GM23338 (cell line): ENCODE measurements at regions not wholly inside any gene's neighbourhood (a gene's known extent, or its start where the extent isn't known, plus 50 kb on each side); places are given as distances from the start of the nearest gene placed in this dataset.

Source experiments
- EZH2phosphoT487 ChIP-seq: fragments of 200-600 bp; sonication (generic); IDR thresholded peaks from one replicate; pipeline ENCODE4 v1.8.1; 2018; ENCODE audit warnings: antibody characterized with exemption; ENCODE audit not compliant: unreplicated experiment
- POLR2AphosphoS5 ChIP-seq: IDR thresholded peaks from 2 replicates; pipeline ENCODE4 v1.6.1; 2016; ENCODE audit warnings: antibody characterized with exemption, low read depth
- REST ChIP-seq: IDR thresholded peaks from one replicate; pipeline ENCODE4 v1.6.1; 2018; ENCODE audit warnings: antibody characterized with exemption; ENCODE audit not compliant: unreplicated experiment
- TF ChIP-seq, protein P1 (sequence below), 2 experiments: fragments of 200-600 bp in 1 of 2; sonication (generic) in 1 of 2; conservative IDR thresholded peaks; 2 replicates each; pipeline versions ENCODE4 v1.5.1 to v1.6.1; 2016 to 2017; ENCODE audit warnings: antibody characterized with exemption in 2 of 2, low read depth in 2 of 2, mild to moderate bottlenecking in 2 of 2, moderate library complexity in 1 of 2
- TF ChIP-seq, protein P2 (sequence below): fragments of 250-450 bp; sonication (Bioruptor Pico); IDR thresholded peaks from 2 replicates; pipeline ENCODE4 v1.5.0; 2020; ENCODE audit warnings: mild to moderate bottlenecking, moderate library complexity

DNA sequence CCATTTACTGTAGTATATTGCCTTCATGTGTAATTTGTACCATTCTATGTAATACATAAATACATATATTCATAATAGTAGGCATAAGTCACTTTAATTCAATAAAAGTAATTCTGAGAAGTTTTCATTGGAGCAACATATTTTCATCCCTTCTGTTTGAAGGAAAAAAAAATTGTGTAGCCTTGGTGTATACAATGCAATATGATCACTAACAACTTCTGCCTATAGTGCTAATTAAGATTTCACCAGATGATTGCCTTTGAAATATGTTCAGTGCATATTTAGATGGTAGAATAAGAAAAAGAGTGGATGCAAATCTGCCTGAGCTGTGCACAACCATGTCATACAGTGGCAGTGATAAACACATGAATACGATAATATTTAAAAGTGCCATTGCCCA is 996.8 kb downstream of the EFNA5 start:
- no peak for TF ChIP-seq POLR2AphosphoS5
- TF ChIP-seq, protein P1, sequence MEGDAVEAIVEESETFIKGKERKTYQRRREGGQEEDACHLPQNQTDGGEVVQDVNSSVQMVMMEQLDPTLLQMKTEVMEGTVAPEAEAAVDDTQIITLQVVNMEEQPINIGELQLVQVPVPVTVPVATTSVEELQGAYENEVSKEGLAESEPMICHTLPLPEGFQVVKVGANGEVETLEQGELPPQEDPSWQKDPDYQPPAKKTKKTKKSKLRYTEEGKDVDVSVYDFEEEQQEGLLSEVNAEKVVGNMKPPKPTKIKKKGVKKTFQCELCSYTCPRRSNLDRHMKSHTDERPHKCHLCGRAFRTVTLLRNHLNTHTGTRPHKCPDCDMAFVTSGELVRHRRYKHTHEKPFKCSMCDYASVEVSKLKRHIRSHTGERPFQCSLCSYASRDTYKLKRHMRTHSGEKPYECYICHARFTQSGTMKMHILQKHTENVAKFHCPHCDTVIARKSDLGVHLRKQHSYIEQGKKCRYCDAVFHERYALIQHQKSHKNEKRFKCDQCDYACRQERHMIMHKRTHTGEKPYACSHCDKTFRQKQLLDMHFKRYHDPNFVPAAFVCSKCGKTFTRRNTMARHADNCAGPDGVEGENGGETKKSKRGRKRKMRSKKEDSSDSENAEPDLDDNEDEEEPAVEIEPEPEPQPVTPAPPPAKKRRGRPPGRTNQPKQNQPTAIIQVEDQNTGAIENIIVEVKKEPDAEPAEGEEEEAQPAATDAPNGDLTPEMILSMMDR (conservative IDR thresholded peaks at IDR 0.05; ENCODE audit: low read depth in 2 of 2), result no peak
- TF ChIP-seq, protein P2, sequence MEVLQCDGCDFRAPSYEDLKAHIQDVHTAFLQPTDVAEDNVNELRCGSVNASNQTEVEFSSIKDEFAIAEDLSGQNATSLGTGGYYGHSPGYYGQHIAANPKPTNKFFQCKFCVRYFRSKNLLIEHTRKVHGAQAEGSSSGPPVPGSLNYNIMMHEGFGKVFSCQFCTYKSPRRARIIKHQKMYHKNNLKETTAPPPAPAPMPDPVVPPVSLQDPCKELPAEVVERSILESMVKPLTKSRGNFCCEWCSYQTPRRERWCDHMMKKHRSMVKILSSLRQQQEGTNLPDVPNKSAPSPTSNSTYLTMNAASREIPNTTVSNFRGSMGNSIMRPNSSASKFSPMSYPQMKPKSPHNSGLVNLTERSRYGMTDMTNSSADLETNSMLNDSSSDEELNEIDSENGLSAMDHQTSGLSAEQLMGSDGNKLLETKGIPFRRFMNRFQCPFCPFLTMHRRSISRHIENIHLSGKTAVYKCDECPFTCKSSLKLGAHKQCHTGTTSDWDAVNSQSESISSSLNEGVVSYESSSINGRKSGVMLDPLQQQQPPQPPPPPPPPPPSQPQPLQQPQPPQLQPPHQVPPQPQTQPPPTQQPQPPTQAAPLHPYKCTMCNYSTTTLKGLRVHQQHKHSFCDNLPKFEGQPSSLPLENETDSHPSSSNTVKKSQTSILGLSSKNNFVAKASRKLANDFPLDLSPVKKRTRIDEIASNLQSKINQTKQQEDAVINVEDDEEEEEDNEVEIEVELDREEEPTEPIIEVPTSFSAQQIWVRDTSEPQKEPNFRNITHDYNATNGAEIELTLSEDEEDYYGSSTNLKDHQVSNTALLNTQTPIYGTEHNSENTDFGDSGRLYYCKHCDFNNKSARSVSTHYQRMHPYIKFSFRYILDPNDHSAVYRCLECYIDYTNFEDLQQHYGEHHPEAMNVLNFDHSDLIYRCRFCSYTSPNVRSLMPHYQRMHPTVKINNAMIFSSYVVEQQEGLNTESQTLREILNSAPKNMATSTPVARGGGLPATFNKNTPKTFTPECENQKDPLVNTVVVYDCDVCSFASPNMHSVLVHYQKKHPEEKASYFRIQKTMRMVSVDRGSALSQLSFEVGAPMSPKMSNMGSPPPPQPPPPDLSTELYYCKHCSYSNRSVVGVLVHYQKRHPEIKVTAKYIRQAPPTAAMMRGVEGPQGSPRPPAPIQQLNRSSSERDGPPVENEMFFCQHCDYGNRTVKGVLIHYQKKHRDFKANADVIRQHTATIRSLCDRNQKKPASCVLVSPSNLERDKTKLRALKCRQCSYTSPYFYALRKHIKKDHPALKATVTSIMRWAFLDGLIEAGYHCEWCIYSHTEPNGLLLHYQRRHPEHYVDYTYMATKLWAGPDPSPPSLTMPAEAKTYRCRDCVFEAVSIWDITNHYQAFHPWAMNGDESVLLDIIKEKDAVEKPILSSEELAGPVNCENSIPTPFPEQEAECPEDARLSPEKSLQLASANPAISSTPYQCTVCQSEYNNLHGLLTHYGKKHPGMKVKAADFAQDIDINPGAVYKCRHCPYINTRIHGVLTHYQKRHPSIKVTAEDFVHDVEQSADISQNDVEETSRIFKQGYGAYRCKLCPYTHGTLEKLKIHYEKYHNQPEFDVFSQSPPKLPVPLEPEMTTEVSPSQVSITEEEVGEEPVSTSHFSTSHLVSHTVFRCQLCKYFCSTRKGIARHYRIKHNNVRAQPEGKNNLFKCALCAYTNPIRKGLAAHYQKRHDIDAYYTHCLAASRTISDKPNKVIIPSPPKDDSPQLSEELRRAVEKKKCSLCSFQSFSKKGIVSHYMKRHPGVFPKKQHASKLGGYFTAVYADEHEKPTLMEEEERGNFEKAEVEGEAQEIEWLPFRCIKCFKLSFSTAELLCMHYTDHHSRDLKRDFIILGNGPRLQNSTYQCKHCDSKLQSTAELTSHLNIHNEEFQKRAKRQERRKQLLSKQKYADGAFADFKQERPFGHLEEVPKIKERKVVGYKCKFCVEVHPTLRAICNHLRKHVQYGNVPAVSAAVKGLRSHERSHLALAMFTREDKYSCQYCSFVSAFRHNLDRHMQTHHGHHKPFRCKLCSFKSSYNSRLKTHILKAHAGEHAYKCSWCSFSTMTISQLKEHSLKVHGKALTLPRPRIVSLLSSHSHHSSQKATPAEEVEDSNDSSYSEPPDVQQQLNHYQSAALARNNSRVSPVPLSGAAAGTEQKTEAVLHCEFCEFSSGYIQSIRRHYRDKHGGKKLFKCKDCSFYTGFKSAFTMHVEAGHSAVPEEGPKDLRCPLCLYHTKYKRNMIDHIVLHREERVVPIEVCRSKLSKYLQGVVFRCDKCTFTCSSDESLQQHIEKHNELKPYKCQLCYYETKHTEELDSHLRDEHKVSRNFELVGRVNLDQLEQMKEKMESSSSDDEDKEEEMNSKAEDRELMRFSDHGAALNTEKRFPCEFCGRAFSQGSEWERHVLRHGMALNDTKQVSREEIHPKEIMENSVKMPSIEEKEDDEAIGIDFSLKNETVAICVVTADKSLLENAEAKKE (CRISPR knock-in tag), result no peak
- TF ChIP-seq REST, result no peak
- no peak for TF ChIP-seq EZH2phosphoT487
